ENCODE measurements at regions not wholly inside any gene's neighbourhood (a gene's known extent, or its start where the extent isn't known, plus 50 kb on each side); places are given as distances from the start of the nearest gene placed in this dataset.

DNA sequence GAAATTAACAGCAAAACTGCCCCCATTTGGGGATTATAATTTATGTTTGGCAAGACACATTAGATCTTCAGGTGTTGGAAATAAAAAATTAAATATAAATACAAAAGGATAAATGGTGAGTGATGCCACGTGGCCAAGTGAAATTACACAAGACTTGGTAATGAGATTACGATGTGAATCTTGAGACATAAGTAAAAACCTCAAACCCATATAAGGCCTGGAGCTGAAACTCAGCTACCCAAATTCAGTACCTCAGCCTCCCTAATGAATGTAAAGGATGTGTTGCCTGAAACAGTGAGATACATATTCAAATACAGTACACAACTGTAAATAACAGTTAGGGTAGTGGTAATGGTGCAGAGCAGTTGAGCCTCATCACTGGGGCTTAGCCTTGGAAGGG lies 1146.6 kb downstream of the OTOL1 start:
- no peak overlapping the region for H3K18ac ChIP-seq (ENCODE audit: insufficient read length, low read depth, low read length)
- no CpG with 5 or more reads among the region's 2 CpGs for WGBS (ENCODE audit: extremely low coverage, insufficient read length, low lambda C conversion rate)
- TF ChIP-seq, protein P1, sequence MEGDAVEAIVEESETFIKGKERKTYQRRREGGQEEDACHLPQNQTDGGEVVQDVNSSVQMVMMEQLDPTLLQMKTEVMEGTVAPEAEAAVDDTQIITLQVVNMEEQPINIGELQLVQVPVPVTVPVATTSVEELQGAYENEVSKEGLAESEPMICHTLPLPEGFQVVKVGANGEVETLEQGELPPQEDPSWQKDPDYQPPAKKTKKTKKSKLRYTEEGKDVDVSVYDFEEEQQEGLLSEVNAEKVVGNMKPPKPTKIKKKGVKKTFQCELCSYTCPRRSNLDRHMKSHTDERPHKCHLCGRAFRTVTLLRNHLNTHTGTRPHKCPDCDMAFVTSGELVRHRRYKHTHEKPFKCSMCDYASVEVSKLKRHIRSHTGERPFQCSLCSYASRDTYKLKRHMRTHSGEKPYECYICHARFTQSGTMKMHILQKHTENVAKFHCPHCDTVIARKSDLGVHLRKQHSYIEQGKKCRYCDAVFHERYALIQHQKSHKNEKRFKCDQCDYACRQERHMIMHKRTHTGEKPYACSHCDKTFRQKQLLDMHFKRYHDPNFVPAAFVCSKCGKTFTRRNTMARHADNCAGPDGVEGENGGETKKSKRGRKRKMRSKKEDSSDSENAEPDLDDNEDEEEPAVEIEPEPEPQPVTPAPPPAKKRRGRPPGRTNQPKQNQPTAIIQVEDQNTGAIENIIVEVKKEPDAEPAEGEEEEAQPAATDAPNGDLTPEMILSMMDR (conservative IDR thresholded peaks at IDR 0.05): no peak
- Mint-ChIP-seq H3K4me1 (no peaks in the 10 kb centered on the region), H3K36me3 (ENCODE audit: insufficient read depth in 1 of 3, low read depth in 3 of 3) (peaks cover 26 to 34% (median 31%) of the 10 kb centered on the region in 3 experiments), H3K27me3 (ENCODE audit: low read depth) (no peaks in the 10 kb centered on the region), H3K27ac (no peak overlapping the region), H3K9me3 (peaks cover 29 to 35% of the 10 kb centered on the region in 2 experiments), H3K4me3 (no peak overlapping the region)
- H2BK12ac ChIP-seq (ENCODE audit: insufficient read length, low read depth, low read length): no peak overlapping the region
- H4K91ac ChIP-seq (ENCODE audit: insufficient read length, low read depth, low read length): no peak overlapping the region
- no peak overlapping the region for H3K27ac ChIP-seq (ENCODE audit: insufficient read length, low read depth, low read length)
- H3K23me2 ChIP-seq (ENCODE audit: insufficient read length, low read depth, low read length, poor library complexity, severe bottlenecking): no peaks in the 10 kb centered on the region
- no peak overlapping the region for H3K23ac ChIP-seq (ENCODE audit: insufficient read length, low read depth, low read length)
- H3K56ac ChIP-seq (ENCODE audit: insufficient read length, low read depth, low read length): no peak overlapping the region
- H3K9ac ChIP-seq (ENCODE audit: extremely low read depth, insufficient read length, low read length): no peak overlapping the region
- H3K4ac ChIP-seq (ENCODE audit: low read depth, low read length): no peak overlapping the region
- no peak overlapping the region for H2AK5ac ChIP-seq (ENCODE audit: insufficient read length, low read length)
- no peak overlapping the region for H3K14ac ChIP-seq (ENCODE audit: insufficient read depth, low read length)
- H3T11ph ChIP-seq (ENCODE audit: low read length): no peak overlapping the region
- H3K4me2 ChIP-seq (ENCODE audit: insufficient read depth, insufficient read length, low read length): no peak overlapping the region
- H3K9me3 ChIP-seq (ENCODE audit: control insufficient read depth, low read depth, low read length): peaks cover 16% of the 10 kb centered on the region
- H2AFZ ChIP-seq (ENCODE audit: low read length): no peak overlapping the region
- no peaks in the 10 kb centered on the region for H3K27me3 ChIP-seq (ENCODE audit: insufficient read depth, low read length)
- H4K8ac ChIP-seq (replicated peaks; ENCODE audit: insufficient read length, low read depth, low read length): no peak overlapping the region
- no peaks in the 10 kb centered on the region for H3K79me1 ChIP-seq (ENCODE audit: insufficient read depth, low read depth, low read length, poor library complexity, severe bottlenecking)
- no peak overlapping the region for H4K5ac ChIP-seq (ENCODE audit: insufficient read length, low read depth, low read length)
- no peak overlapping the region for H2BK120ac ChIP-seq (ENCODE audit: low read depth, low read length, poor library complexity, severe bottlenecking)
- no peak for DNase-seq
- no peak overlapping the region for H2BK5ac ChIP-seq (ENCODE audit: insufficient read length, low read length)
- no peaks in the 10 kb centered on the region for H3K79me2 ChIP-seq (ENCODE audit: insufficient read depth, low read length)
- H3K4me1 ChIP-seq (ENCODE audit: insufficient read depth, low read length): no peaks in the 10 kb centered on the region
- no peaks in the 10 kb centered on the region for H4K20me1 ChIP-seq (ENCODE audit: control insufficient read depth, insufficient read depth, insufficient read length)
- no peak overlapping the region for H2BK20ac ChIP-seq (ENCODE audit: low read depth, low read length, poor library complexity, severe bottlenecking)
- no peak overlapping the region for H2BK15ac ChIP-seq (ENCODE audit: low read depth, low read length)

All from H9 (cell line).